HCT116 (cell line): ENCODE measurements at regions not wholly inside any gene's neighbourhood (a gene's known extent, or its start where the extent isn't known, plus 50 kb on each side); places are given as distances from the start of the nearest gene placed in this dataset.

Experiments
- CEBPB ChIP-seq: IDR thresholded peaks from 2 replicates; pipeline ENCODE4 v1.6.1; 2012; ENCODE audit warnings: low read depth
- CTCF ChIP-seq, 3 experiments: fragments of 200-600 bp in 1 of 3; sonication (generic) in 1 of 3; IDR thresholded peaks in 2 of 3; conservative IDR thresholded peaks in 1 of 3; 2 replicates each; pipeline ENCODE4 v1.5.1; 2012 to 2017; ENCODE audit warnings: low read depth in 2 of 3, low read length in 2 of 3, antibody characterized with exemption in 1 of 3, borderline replicate concordance in 1 of 3, control low read depth in 1 of 3, mild to moderate bottlenecking in 1 of 3, mixed read lengths in 1 of 3, mixed run types in 1 of 3, moderate library complexity in 1 of 3; ENCODE audit not compliant: insufficient read depth in 1 of 3
- EZH2 ChIP-seq: fragments of 200-600 bp; sonication (generic); IDR thresholded peaks from 2 replicates; pipeline ENCODE4 v1.6.1; 2017; ENCODE audit warnings: antibody characterized with exemption, mixed run types
- EZH2phosphoT487 ChIP-seq: fragments of 200-600 bp; IDR thresholded peaks from 2 replicates; pipeline ENCODE4 v1.6.1; 2018; ENCODE audit warnings: antibody characterized with exemption, borderline replicate concordance
- POLR2A ChIP-seq: IDR thresholded peaks from 2 replicates; pipeline ENCODE4 v1.7.0; 2011; ENCODE audit warnings: borderline replicate concordance; ENCODE audit not compliant: insufficient read depth, insufficient read length; ENCODE audit errors: extremely low read depth
- POLR2AphosphoS5 ChIP-seq: IDR thresholded peaks from 2 replicates; pipeline ENCODE4 v1.6.1; 2011; ENCODE audit warnings: mild to moderate bottlenecking, low read depth, low read length, moderate library complexity
- RAD21 ChIP-seq: IDR thresholded peaks from 2 replicates; pipeline ENCODE4 v1.6.1; 2012; ENCODE audit warnings: low read depth, mild to moderate bottlenecking
- SRF ChIP-seq: IDR thresholded peaks from 2 replicates; pipeline ENCODE4 v1.6.1; 2012; ENCODE audit warnings: low read depth

- no peak for TF ChIP-seq POLR2A
- no peak for TF ChIP-seq CTCF (IDR thresholded peaks at IDR 0.05 in 2 of 3, conservative IDR thresholded peaks at IDR 0.05 in 1 of 3; ENCODE audit: borderline replicate concordance in 1 of 3, insufficient read depth in 1 of 3, low read depth in 2 of 3, low read length in 2 of 3)
- TF ChIP-seq CEBPB: no peak
- TF ChIP-seq POLR2AphosphoS5: no peak
- no peak for TF ChIP-seq RAD21
- TF ChIP-seq EZH2phosphoT487: no peak
- no peak for TF ChIP-seq SRF
- TF ChIP-seq EZH2: no peak
These were observed 1115.0 kb upstream of the POT1 start for GRCh38 chr7:126044662-126045061.
